DND-41 (cell line): ENCODE measurements at regions not wholly inside any gene's neighbourhood (a gene's known extent, or its start where the extent isn't known, plus 50 kb on each side); places are given as distances from the start of the nearest gene placed in this dataset.

Source experiments
- EZH2 ChIP-seq: IDR thresholded peaks from 3 replicates; pipeline ENCODE4 v1.6.1; 2012; ENCODE audit warnings: borderline replicate concordance, low read depth, mild to moderate bottlenecking, moderate library complexity, low read length, inconsistent platforms; ENCODE audit not compliant: severe bottlenecking
- TF ChIP-seq, protein P1 (sequence below): IDR thresholded peaks from 2 replicates; pipeline ENCODE4 v1.5.1; 2012; ENCODE audit warnings: borderline replicate concordance, low read length, moderate library complexity, mild to moderate bottlenecking; ENCODE audit not compliant: poor library complexity, severe bottlenecking; ENCODE audit errors: extremely low read depth

DNA sequence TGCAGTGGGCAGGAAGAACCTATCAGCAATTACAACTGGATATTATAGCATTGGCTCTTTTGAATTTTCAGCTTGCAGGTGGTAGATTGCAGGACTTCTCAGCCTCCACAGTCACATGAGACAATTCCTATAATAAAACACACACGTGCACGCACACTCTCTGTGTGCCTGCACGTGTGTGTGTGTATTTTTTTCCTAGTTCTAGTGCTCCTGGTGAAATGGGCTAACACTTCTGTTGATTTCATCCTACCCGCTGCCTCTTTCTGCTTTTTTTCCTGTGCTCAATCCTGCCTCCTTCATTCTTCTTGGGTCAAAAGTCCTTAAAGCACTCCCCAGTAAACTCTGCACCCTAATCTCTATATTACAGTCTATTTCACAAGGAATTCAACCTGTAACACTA lies 320.1 kb downstream of the OSTF1 start:
- TF ChIP-seq, protein P1, sequence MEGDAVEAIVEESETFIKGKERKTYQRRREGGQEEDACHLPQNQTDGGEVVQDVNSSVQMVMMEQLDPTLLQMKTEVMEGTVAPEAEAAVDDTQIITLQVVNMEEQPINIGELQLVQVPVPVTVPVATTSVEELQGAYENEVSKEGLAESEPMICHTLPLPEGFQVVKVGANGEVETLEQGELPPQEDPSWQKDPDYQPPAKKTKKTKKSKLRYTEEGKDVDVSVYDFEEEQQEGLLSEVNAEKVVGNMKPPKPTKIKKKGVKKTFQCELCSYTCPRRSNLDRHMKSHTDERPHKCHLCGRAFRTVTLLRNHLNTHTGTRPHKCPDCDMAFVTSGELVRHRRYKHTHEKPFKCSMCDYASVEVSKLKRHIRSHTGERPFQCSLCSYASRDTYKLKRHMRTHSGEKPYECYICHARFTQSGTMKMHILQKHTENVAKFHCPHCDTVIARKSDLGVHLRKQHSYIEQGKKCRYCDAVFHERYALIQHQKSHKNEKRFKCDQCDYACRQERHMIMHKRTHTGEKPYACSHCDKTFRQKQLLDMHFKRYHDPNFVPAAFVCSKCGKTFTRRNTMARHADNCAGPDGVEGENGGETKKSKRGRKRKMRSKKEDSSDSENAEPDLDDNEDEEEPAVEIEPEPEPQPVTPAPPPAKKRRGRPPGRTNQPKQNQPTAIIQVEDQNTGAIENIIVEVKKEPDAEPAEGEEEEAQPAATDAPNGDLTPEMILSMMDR, result no peak
- no peak for TF ChIP-seq EZH2
